ENCODE measurements at regions not wholly inside any gene's neighbourhood (a gene's known extent, or its start where the extent isn't known, plus 50 kb on each side); places are given as distances from the start of the nearest gene placed in this dataset.

- Mint-ChIP-seq H3K4me1 (peaks cover 5% of the 10 kb centered on the region), H3K27me3 (ENCODE audit: insufficient read depth) (no peaks in the 10 kb centered on the region), H3K4me3 (no peak overlapping the region), H3K36me3 (ENCODE audit: low read depth) (no peaks in the 10 kb centered on the region), H3K9me3 (no peaks in the 10 kb centered on the region), H3K27ac (no peak overlapping the region)
- no peak for DNase-seq
- Histone ChIP-seq H3K4me3 (ENCODE audit: low read length) (no peak overlapping the region), H3K27ac (ENCODE audit: low read depth, low read length) (no peak overlapping the region), H3K27me3 (ENCODE audit: control insufficient read depth, insufficient read depth, low read length, poor library complexity, severe bottlenecking) (no peaks in the 10 kb centered on the region), H3K9me3 (ENCODE audit: control insufficient read depth, low read length) (no peaks in the 10 kb centered on the region), H3K36me3 (ENCODE audit: control insufficient read depth, insufficient read depth, low read length) (no peaks in the 10 kb centered on the region), H3K4me1 (ENCODE audit: control insufficient read depth, insufficient read depth, low read length) (no peaks in the 10 kb centered on the region), H3K9ac (ENCODE audit: extremely low read depth, low read length, poor library complexity, severe bottlenecking) (no peak overlapping the region)
- TF ChIP-seq, protein P1, sequence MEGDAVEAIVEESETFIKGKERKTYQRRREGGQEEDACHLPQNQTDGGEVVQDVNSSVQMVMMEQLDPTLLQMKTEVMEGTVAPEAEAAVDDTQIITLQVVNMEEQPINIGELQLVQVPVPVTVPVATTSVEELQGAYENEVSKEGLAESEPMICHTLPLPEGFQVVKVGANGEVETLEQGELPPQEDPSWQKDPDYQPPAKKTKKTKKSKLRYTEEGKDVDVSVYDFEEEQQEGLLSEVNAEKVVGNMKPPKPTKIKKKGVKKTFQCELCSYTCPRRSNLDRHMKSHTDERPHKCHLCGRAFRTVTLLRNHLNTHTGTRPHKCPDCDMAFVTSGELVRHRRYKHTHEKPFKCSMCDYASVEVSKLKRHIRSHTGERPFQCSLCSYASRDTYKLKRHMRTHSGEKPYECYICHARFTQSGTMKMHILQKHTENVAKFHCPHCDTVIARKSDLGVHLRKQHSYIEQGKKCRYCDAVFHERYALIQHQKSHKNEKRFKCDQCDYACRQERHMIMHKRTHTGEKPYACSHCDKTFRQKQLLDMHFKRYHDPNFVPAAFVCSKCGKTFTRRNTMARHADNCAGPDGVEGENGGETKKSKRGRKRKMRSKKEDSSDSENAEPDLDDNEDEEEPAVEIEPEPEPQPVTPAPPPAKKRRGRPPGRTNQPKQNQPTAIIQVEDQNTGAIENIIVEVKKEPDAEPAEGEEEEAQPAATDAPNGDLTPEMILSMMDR (conservative IDR thresholded peaks at IDR 0.05): no peak
- WGBS, 2 experiments (ENCODE audit: insufficient coverage in 1 of 2, insufficient read length in 1 of 2): 92 to 95% methylated on average over 3 of the region's 3 CpGs
Measured at GRCh38 chr6:140960566-140960965, 1172.2 kb upstream of the GJE1 start.

DNA sequence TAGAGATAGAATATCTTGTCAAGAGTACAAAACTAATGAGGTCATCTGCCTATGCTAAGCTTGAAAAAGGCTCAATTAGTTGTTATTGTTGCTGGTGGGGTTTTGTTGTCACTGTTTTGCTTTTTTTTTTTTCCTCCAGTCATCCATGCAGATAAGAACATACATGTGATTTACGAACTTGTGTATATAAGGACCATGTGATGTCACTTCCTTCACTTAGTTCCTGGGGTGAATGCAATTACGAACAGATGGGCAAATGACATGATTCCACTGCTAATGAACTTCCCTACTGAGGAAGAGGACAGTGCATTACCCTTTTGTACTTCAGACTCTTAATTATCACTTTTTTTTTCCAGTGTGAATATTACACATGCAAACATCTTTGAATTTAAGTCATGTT is 1175.3 kb upstream of the GJE1 start:
- H3K9ac ChIP-seq (ENCODE audit: extremely low read depth, low read length, poor library complexity, severe bottlenecking): no peak overlapping the region
- Mint-ChIP-seq H3K4me3 (no peak overlapping the region), H3K9me3 (peaks cover 2% of the 10 kb centered on the region), H3K36me3 (ENCODE audit: low read depth) (peaks cover 2% of the 10 kb centered on the region), H3K27me3 (ENCODE audit: insufficient read depth) (no peaks in the 10 kb centered on the region), H3K27ac (no peak overlapping the region), H3K4me1 (peaks cover 5% of the 10 kb centered on the region)
- TF ChIP-seq, protein P1 (conservative IDR thresholded peaks at IDR 0.05): no peak
- H3K4me3 ChIP-seq (ENCODE audit: low read length): no peak overlapping the region
- WGBS, 2 experiments (ENCODE audit: insufficient coverage in 1 of 2, insufficient read length in 1 of 2): 90 to 95% methylated on average over 2 of the region's 2 CpGs
- no peaks in the 10 kb centered on the region for H3K4me1 ChIP-seq (ENCODE audit: control insufficient read depth, insufficient read depth, low read length)
- DNase-seq: no peak
- H3K27me3 ChIP-seq (ENCODE audit: control insufficient read depth, insufficient read depth, low read length, poor library complexity, severe bottlenecking): no peaks in the 10 kb centered on the region
- no peak overlapping the region for H3K27ac ChIP-seq (ENCODE audit: low read depth, low read length)
- no peaks in the 10 kb centered on the region for H3K9me3 ChIP-seq (ENCODE audit: control insufficient read depth, low read length)
- H3K36me3 ChIP-seq (ENCODE audit: control insufficient read depth, insufficient read depth, low read length): no peaks in the 10 kb centered on the region

DNA sequence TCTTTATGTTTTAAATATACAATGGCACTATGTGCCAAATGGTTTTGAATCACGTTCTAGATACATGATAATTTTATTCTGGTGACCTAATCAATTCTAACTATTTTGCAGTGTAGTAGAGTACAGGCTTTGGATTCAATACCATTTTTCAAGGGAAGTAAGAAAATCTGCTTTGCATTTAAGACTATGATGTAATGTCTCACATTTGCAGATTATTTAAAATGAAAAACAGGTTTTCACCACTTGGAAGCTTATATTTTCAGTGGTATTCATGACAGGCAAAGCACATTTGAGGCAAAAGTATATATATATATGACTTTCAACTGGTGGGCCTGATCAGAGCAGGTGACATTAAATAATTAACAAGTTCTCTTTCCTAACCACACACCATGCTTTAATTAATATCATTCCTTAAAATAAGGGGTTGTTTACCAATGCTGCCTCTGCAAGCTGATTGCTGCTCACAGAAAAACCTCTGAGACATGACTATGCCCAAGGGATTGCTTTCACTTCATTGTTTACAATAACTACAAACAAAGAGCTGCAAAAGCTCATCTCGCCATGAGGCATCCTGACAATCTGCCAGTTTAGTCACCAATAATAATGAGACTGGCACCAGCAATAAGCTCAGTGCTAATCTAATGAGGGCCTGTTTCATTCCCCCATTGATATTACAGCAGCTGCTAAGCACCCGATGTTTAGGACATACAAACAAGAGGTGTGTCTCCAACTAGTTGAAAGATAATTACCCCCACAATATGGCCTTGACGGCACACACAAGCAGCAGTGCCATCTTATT is 1176.0 kb upstream of the GJE1 start:
- no peak for DNase-seq
- no peaks in the 10 kb centered on the region for H3K4me1 ChIP-seq (ENCODE audit: control insufficient read depth, insufficient read depth, low read length)
- Mint-ChIP-seq H3K36me3 (ENCODE audit: low read depth) (peaks cover 2% of the 10 kb centered on the region), H3K4me1 (peaks cover 5% of the 10 kb centered on the region), H3K27me3 (ENCODE audit: insufficient read depth) (no peaks in the 10 kb centered on the region), H3K9me3 (peaks cover 2% of the 10 kb centered on the region), H3K4me3 (no peak overlapping the region), H3K27ac (no peak overlapping the region)
- TF ChIP-seq, protein P1 (conservative IDR thresholded peaks at IDR 0.05): no peak
- H3K36me3 ChIP-seq (ENCODE audit: control insufficient read depth, insufficient read depth, low read length): no peaks in the 10 kb centered on the region
- H3K27me3 ChIP-seq (ENCODE audit: control insufficient read depth, insufficient read depth, low read length, poor library complexity, severe bottlenecking): no peaks in the 10 kb centered on the region
- H3K9me3 ChIP-seq (ENCODE audit: control insufficient read depth, low read length): no peaks in the 10 kb centered on the region
- WGBS, 2 experiments (ENCODE audit: insufficient coverage in 1 of 2, insufficient read length in 1 of 2): 86 to 95% methylated on average over 1 to 4 of the region's 4 CpGs
- H3K27ac ChIP-seq (ENCODE audit: low read depth, low read length): peak overlapping the region; percentile 19
- H3K9ac ChIP-seq (ENCODE audit: extremely low read depth, low read length, poor library complexity, severe bottlenecking): no peak overlapping the region
- no peak overlapping the region for H3K4me3 ChIP-seq (ENCODE audit: low read length)

Data from endodermal cell (in vitro differentiated cells).